HFFc6 (cell line): ENCODE measurements at regions not wholly inside any gene's neighbourhood (a gene's known extent, or its start where the extent isn't known, plus 50 kb on each side); places are given as distances from the start of the nearest gene placed in this dataset.
"Not testable (repeated sequence)": the region's sequence is repeated elsewhere in the genome, so short reads cannot be mapped to it uniquely, and the experiment has no call there.

Source experiments
- DNase-seq: peaks from one replicate; pipeline ENCODE4 v3.0.0-alpha.2; 2018
- H3K27ac Mint-ChIP-seq: 2 replicates; pipeline ENCODE4 v1.8.0; 2020; ENCODE audit warnings: mild to moderate bottlenecking, mixed read lengths
- H3K27me3 Mint-ChIP-seq: 2 replicates; pipeline ENCODE4 v1.8.0; 2021; ENCODE audit warnings: mild to moderate bottlenecking, moderate library complexity, mixed read lengths; ENCODE audit not compliant: insufficient read depth
- H3K36me3 Mint-ChIP-seq: 2 replicates; pipeline ENCODE4 v1.8.0; 2021; ENCODE audit warnings: low read depth, mixed read lengths
- H3K4me1 Mint-ChIP-seq: 2 replicates; pipeline ENCODE4 v1.8.0; 2020; ENCODE audit warnings: low read depth, mixed read lengths
- H3K4me3 Mint-ChIP-seq: 2 replicates; pipeline ENCODE4 v1.8.0; 2020; ENCODE audit warnings: mild to moderate bottlenecking, moderate library complexity, mixed read lengths
- H3K9me3 Mint-ChIP-seq: 2 replicates; pipeline ENCODE4 v1.8.0; 2020; ENCODE audit warnings: mild to moderate bottlenecking, mixed read lengths
- TF ChIP-seq, protein P1 (sequence below): fragments of 200-600 bp; sonication (generic); IDR thresholded peaks from 2 replicates; pipeline ENCODE4 v1.5.0; 2021; ENCODE audit warnings: antibody characterized with exemption, mild to moderate bottlenecking

DNA sequence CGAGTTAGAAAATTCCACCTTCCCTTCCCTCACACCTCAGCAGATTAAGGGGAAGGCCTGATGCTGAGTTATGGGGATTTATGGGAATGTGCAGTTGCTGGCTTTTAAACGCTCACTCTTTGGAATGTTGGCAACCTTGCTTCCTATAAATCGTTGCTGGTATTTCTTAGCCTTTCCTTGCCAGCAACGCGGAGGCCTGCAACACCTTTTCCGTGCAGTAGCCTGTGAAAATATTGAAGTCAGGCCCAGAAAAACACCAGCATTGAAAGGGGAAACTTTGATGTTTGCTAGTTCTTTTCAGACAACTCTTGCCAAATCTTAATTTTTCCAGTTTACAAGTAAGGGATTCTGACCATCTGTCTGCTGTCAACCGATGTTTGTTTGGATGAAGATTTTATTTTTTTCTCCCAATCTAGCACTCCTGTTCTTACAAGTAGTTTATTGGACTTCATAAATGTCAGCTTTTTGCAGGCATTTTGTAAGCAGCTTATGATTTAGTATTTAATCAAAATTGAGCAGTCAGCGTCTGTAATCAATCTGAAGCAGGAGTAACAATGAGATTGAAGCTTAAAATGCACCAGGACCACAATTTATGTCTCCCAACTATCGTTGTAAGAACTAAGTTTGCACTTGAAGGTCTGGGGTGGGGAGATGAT is 251.0 kb downstream of the RPLP1 start:
- H3K4me3 Mint-ChIP-seq = no peak overlapping the region
- peaks cover 43% of the 10 kb centered on the region for H3K27me3 Mint-ChIP-seq
- no peak overlapping the region for H3K27ac Mint-ChIP-seq

DNA sequence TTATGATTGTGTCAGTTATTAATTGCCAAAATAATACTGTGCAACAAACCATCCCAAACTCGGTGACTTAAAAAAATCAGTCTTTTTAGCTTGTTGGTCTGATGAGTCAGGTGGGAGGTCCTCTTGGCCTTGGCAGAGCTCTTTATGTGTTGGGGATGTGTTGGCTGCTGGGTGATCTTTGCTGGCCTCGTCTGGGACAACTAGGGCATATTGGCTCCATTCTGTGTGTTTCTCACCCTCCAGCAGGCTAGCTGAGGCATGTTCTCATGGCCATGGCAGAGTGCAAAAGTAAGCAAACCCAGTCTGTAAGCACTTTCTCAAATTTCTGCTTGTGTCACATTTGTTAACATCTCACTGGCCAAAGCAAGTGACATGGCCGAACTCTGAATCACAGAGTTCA is 251.6 kb downstream of the RPLP1 start:
- H3K36me3 Mint-ChIP-seq = peaks cover 7% of the 10 kb centered on the region; the same call in 1 of the 2 replicates
- no peak overlapping the region for H3K27ac Mint-ChIP-seq
- H3K9me3 Mint-ChIP-seq = peaks cover 30% of the 10 kb centered on the region
- no peak for DNase-seq
- H3K27me3 Mint-ChIP-seq = peaks cover 38% of the 10 kb centered on the region
- H3K4me3 Mint-ChIP-seq = no peak overlapping the region
- TF ChIP-seq, protein P1, sequence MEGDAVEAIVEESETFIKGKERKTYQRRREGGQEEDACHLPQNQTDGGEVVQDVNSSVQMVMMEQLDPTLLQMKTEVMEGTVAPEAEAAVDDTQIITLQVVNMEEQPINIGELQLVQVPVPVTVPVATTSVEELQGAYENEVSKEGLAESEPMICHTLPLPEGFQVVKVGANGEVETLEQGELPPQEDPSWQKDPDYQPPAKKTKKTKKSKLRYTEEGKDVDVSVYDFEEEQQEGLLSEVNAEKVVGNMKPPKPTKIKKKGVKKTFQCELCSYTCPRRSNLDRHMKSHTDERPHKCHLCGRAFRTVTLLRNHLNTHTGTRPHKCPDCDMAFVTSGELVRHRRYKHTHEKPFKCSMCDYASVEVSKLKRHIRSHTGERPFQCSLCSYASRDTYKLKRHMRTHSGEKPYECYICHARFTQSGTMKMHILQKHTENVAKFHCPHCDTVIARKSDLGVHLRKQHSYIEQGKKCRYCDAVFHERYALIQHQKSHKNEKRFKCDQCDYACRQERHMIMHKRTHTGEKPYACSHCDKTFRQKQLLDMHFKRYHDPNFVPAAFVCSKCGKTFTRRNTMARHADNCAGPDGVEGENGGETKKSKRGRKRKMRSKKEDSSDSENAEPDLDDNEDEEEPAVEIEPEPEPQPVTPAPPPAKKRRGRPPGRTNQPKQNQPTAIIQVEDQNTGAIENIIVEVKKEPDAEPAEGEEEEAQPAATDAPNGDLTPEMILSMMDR = no peak
- no peaks in the 10 kb centered on the region for H3K4me1 Mint-ChIP-seq

More for the DNA sequence above, 251.0 kb downstream of the RPLP1 start:
- TF ChIP-seq, protein P1 = no peak
- no peaks in the 10 kb centered on the region for H3K4me1 Mint-ChIP-seq
- peaks cover 7% of the 10 kb centered on the region; the same call in 1 of the 2 replicates for H3K36me3 Mint-ChIP-seq
- peaks cover 25% of the 10 kb centered on the region for H3K9me3 Mint-ChIP-seq
- DNase-seq = no peak

DNA sequence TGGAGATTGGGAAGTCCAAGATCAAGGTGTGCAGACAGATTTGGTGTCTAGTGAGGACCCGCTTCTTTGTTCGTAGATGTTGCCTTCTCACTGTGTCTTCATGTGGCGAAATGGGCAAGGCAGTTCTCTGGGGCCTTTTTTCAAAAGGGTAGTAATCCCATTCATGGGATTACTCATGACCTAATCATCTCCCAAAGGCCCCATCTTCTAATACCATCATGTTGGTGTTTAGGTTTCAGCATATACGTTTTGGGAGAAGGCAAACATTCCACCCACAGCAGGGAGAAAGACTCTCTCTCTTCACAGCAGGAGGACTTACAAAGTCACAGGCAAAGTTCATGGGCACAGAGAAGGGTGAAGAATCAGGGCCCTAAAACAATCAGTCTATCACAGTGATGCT is 252.1 kb downstream of the RPLP1 start:
- H3K27ac Mint-ChIP-seq = no peak overlapping the region
- no peaks in the 10 kb centered on the region for H3K4me1 Mint-ChIP-seq
- H3K36me3 Mint-ChIP-seq = peaks cover 10% of the 10 kb centered on the region
- TF ChIP-seq, protein P1 = no peak
- H3K4me3 Mint-ChIP-seq = no peak overlapping the region
- DNase-seq = no peak
- peaks cover 30% of the 10 kb centered on the region for H3K9me3 Mint-ChIP-seq
- H3K27me3 Mint-ChIP-seq = peaks cover 38% of the 10 kb centered on the region

DNA sequence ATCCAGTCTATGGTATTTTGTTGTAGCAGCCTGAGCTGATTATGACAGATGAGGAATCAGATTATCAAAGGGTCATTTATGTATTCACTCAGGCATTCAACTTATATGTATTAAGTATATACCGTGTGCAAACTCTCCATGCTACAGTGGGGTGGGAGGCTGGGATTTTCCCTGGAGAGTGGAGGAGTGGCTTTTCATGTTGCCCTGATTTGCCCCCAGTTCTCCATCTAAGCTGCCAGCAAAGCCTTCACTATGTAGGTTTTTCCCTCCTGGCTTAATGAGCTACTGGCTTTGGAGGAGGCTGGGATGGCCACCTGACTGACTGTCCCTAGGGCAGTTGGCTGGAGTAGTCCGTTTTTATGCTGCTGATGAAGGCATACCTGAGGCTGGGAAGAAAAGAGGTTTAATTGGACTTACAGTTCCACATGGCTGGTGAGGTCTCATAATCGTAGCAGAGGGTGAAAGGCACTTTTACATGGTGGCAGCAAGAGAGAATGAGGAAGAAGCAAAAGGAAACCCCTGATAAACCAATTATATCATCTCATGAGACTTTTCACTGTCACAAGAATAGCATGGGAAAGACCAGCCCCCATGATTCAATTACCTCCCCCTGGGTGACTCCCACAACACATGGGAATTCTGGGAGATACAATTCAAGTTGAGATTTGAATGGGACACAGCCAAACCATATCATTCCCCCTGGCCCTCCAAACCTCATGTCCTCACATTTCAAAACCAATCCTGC is 253.9 kb downstream of the RPLP1 start:
- Mint-ChIP-seq H3K36me3 (peaks cover 10% of the 10 kb centered on the region), H3K4me1 (no peaks in the 10 kb centered on the region), H3K27me3 (peaks cover 40% of the 10 kb centered on the region), H3K9me3 (peaks cover 30% of the 10 kb centered on the region), H3K4me3 (no peak overlapping the region), H3K27ac (no peak overlapping the region)
- no peak for DNase-seq
- TF ChIP-seq, protein P1 = no peak

DNA sequence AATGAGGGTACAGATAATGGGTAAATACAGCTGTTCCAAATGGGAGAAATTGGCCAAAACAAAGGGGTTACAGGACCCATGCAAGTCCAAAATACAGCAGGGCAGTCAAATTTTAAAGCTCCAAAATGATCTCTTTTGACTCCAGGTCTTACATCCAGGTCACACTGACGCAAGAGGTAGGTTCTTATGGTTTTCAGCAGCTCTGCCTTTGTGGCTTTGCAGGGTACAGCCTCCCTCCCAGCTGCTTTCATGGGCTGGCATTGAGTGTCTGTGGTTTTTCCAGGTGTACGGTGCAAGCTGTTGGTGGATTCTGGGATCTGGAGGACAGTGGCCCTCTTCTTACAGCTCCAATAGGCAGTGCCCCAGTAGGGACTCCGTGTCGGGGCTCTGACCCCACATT is 254.6 kb downstream of the RPLP1 start:
- Mint-ChIP-seq H3K36me3 (peaks cover 10% of the 10 kb centered on the region), H3K27me3 (peaks cover 34% of the 10 kb centered on the region), H3K9me3 (peaks cover 30% of the 10 kb centered on the region)
- not testable (repeated sequence) for H3K4me3 Mint-ChIP-seq, H3K4me1 Mint-ChIP-seq, DNase-seq, H3K27ac Mint-ChIP-seq

DNA sequence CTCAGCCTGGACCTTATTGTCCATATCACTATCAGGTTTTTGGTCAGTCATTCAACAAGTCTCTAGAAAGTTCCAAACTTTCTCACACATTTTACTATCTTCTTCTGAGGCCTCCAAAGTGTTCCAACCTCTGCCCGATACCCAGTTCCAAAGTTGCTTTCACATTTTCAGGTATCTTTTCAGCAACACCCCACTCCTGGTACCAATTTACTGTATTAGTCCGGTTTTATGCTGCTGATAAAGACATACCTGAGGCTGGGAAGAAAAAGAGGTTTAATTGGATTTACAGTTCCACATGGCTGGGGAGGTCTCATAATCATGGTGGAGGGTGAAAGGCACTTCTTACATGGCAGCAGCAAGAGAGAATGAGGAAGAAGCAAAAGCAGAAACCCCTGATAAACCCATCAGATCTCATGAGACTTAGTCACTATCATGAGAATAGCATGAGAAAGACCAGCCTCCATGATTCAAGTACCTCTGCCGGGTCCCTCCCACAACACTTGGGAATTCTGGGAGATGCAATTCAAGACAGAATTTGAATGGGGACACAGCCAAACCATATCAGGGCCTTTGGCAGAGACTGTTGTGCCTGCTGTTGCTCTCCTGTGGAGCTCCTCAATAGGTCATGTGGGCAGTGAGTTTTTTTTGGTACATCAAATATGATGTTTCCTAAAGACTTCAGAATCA is 256.0 kb downstream of the RPLP1 start:
- Mint-ChIP-seq H3K9me3 (peaks cover 30% of the 10 kb centered on the region), H3K36me3 (peaks cover 10% of the 10 kb centered on the region), H3K27me3 (peaks cover 29% of the 10 kb centered on the region)
- not testable (repeated sequence) for H3K4me3 Mint-ChIP-seq, H3K27ac Mint-ChIP-seq, H3K4me1 Mint-ChIP-seq, DNase-seq
